ENCODE measurements at regions not wholly inside any gene's neighbourhood (a gene's known extent, or its start where the extent isn't known, plus 50 kb on each side); places are given as distances from the start of the nearest gene placed in this dataset.
"Not testable (repeated sequence)": the region's sequence is repeated elsewhere in the genome, so short reads cannot be mapped to it uniquely, and the experiment has no call there.

GRCh38 chr15:21018176-21018575 lies 152.1 kb upstream of the POTEB2 start:
- not testable (repeated sequence) for DNase-seq

- DNase-seq, result not testable (repeated sequence)
Observed at GRCh38 chr15:21017326-21017725, 151.2 kb upstream of the POTEB2 start.

DNA sequence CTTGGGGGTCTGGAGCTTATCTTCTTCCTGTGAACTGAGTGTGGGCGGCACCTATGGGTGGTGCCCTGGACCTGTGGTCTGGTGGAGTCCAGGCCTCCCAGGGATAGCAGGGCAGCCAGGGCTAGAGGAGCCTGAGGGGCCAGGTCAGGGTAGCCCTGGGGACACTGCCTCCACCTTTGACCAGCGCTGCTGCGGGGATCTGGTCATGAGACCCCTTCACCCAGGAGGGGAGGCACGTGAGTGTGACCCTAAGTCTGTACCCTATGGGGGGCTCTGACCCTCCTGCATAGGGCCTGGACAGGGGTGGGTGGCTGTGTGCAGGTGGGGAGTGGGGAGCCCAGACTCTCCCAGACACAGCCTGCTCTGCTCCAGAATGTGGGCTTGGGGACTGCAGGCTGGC lies 150.5 kb upstream of the POTEB2 start:
- DNase-seq, result not testable (repeated sequence)

- DNase-seq, result not testable (repeated sequence)
Observed at GRCh38 chr15:21015171-21015570, 149.1 kb upstream of the POTEB2 start.

GRCh38 chr15:21013308-21013707 lies 147.2 kb upstream of the POTEB2 start:
- DNase-seq, result not testable (repeated sequence)

DNA sequence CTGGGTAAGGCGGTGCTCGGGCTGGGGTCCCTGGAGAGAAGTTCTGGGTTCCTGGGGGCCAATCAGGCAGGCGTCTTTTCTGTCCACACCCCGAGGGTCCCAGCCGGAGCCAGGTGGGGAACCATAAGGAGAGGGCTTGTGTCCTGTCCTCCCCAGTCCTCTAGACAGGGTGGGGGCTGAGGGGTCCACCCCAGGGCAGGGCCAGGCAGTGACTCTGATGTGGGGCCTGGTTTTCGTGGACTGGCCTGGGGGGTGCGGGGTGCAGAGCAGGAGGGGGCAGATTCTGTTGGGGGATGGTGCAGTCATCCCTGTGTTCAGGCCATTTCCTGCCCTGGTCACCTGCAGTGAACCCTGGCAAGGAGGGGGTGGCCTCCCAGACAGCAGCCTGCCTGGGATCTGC lies 143.5 kb upstream of the POTEB2 start:
- not testable (repeated sequence) for DNase-seq

- not testable (repeated sequence) for DNase-seq
Observed at GRCh38 chr15:21003459-21003858, 137.3 kb upstream of the POTEB2 start.

DNA sequence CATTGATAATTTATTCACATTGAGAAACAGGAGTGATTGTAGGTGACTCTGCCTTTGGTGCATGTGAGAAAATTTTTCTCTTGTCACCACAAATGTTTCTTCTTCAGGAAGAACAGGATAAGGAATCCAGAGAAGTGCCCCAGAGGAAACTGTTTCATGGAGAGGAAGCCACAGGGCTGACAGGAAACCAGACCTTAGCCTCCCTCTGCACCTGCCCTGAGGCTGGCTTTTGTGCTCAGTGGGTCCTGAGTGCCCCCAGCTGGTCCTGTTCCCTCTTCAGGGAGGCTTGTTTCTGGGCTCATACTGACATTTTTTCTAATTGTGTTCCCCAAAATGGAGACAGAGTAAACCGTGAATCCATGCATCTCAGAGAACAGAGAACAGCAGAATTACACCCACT lies 135.8 kb upstream of the POTEB2 start:
- not testable (repeated sequence) for DNase-seq

- not testable (repeated sequence) for DNase-seq
Observed at GRCh38 chr15:20991691-20992090, 125.6 kb upstream of the POTEB2 start.

GRCh38 chr15:20991253-20991652 lies 125.1 kb upstream of the POTEB2 start:
- not testable (repeated sequence) for DNase-seq

DNA sequence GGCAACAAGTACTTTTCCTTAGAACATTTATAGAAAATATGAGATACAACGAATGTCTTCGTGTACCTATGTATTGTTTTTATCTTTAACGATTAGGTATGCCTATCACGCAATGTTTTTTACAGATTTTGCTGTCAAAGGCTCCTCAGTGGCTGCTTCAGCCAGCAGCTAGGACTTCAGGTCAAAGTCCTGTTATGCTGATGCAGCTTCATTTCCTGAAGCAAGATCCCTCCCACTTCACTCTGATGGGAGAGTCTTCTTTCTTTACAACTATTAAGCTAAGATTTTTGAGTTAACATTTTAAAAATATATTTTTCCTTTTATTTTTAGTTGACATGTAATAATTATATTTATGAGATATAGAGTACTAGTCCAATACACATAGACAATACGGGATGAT lies 120.7 kb upstream of the POTEB2 start:
- not testable (repeated sequence) for DNase-seq

GRCh38 chr15:20978057-20978456 lies 111.9 kb upstream of the POTEB2 start:
- not testable (repeated sequence) for DNase-seq

DNA sequence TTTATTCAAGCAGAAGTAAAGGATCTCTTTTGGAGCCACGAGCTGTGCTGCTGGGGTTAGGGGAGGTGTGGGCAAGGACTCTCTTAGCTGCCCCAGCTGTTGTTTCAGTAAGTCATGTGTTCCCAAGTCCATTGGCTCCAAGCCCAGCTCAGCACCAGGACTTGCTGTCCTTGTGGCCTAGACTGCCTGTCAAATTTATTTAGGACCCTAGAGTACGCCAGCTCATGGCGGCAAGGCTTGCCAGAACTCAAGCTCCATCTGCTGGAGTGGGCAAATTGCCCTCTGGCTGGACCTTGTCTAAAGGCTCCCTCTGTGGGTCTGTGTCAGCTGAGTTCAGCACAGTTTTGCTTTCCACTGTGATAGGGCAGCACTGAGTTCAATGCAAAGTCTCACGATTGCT lies 106.6 kb upstream of the POTEB2 start:
- not testable (repeated sequence) for DNase-seq

- DNase-seq, result not testable (repeated sequence)
Observed at GRCh38 chr15:20959299-20959698, 93.2 kb upstream of the POTEB2 start.

DNA sequence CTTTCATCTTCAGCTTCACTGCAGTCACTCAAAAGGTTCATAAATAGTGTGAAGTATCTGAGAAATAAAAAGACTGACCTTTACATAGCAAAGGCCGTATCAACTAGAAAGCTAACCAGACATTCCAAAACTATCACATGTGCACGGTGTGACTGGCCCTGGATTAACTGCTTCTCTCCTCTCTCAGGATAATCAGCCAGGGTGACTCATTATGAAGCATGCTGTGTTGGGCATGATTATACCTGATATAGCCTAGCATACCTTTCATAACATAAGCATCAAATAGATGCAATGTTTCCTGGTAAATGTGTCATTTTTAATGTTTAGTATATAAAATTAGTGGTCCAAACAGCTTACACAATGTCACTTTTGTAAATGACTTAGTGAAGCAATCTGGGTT lies 63.2 kb upstream of the POTEB2 start:
- not testable (repeated sequence) for DNase-seq

Data from T-helper 9 cell (primary cell).